Fibroblast of lung (primary cell): ENCODE measurements at regions not wholly inside any gene's neighbourhood (a gene's known extent, or its start where the extent isn't known, plus 50 kb on each side); places are given as distances from the start of the nearest gene placed in this dataset.
A peak's percentile ranks its signal among the peaks of the same experiment; 100 is the strongest.

Source experiments
- DNase-seq, 2 donors: peaks; one replicate each; pipeline versions ENCODE4 v3.0.0 to v3.0.0-alpha.2; 2010; ENCODE audit warnings: low read depth in 2 of 2
- H2AFZ ChIP-seq: 2 replicates; pipeline ENCODE4 v1.5.1; 2012; ENCODE audit warnings: low read length, control low read depth, inconsistent platforms
- H3K27ac ChIP-seq: 2 replicates; pipeline ENCODE4 v1.5.1; 2011; ENCODE audit warnings: low read length, control low read depth; ENCODE audit not compliant: insufficient read depth
- H3K27me3 ChIP-seq: 2 replicates; pipeline ENCODE4 v1.5.1; 2011; ENCODE audit warnings: mild to moderate bottlenecking, low read length; ENCODE audit not compliant: control insufficient read depth, insufficient read depth
- H3K36me3 ChIP-seq: 2 replicates; pipeline ENCODE4 v1.5.1; 2011; ENCODE audit warnings: low read length; ENCODE audit not compliant: control insufficient read depth, insufficient read depth
- H3K4me1 ChIP-seq: 2 replicates; pipeline ENCODE4 v1.5.1; 2011; ENCODE audit warnings: low read length; ENCODE audit not compliant: control insufficient read depth, insufficient read depth; ENCODE audit errors: extremely low read depth
- H3K4me2 ChIP-seq: 2 replicates; pipeline ENCODE4 v1.5.1; 2011; ENCODE audit warnings: low read length, control low read depth; ENCODE audit not compliant: insufficient read depth; ENCODE audit errors: extremely low read depth
- H3K4me3 ChIP-seq, 4 experiments: fragments of 200-600 bp in 1 of 4; sonication (generic) in 1 of 4; replicated peaks in 1 of 4; 2 replicates each; pipeline ENCODE4 v1.5.1; 2011 to 2016; ENCODE audit warnings: low read length in 4 of 4, low read depth in 3 of 4, mild to moderate bottlenecking in 3 of 4, control low read depth in 2 of 4, inconsistent platforms in 1 of 4, mixed read lengths in 1 of 4; ENCODE audit not compliant: insufficient read depth in 1 of 4; ENCODE audit errors: control extremely low read depth in 1 of 4
- H3K79me2 ChIP-seq: 2 replicates; pipeline ENCODE4 v1.5.1; 2012; ENCODE audit warnings: mild to moderate bottlenecking, low read length, inconsistent platforms; ENCODE audit not compliant: control insufficient read depth, insufficient read depth
- H3K9ac ChIP-seq: 2 replicates; pipeline ENCODE4 v1.5.1; 2011; ENCODE audit warnings: mild to moderate bottlenecking, low read length, control low read depth; ENCODE audit not compliant: insufficient read depth
- H3K9me3 ChIP-seq: 2 replicates; pipeline ENCODE4 v1.5.1; 2012; ENCODE audit warnings: low read depth, low read length; ENCODE audit not compliant: control insufficient read depth, insufficient read depth
- H4K20me1 ChIP-seq: 2 replicates; pipeline ENCODE4 v1.5.1; 2011; ENCODE audit warnings: low read length; ENCODE audit not compliant: control insufficient read depth, insufficient read depth; ENCODE audit errors: extremely low read depth
- EZH2 ChIP-seq: IDR thresholded peaks from 2 replicates; pipeline ENCODE4 v1.5.1; 2012; ENCODE audit warnings: low read length, control low read depth, mild to moderate bottlenecking; ENCODE audit errors: missing control alignments
- TF ChIP-seq, protein P1 (sequence below), 2 donors: IDR thresholded peaks in 1 of 2; conservative IDR thresholded peaks in 1 of 2; 1 replicate in 1 of 2; 2 replicates in 1 of 2; pipeline ENCODE4 v1.5.1; 2011 to 2012; ENCODE audit warnings: low read length in 2 of 2, control low read depth in 1 of 2, inconsistent platforms in 1 of 2, low read depth in 1 of 2, mild to moderate bottlenecking in 1 of 2

DNA sequence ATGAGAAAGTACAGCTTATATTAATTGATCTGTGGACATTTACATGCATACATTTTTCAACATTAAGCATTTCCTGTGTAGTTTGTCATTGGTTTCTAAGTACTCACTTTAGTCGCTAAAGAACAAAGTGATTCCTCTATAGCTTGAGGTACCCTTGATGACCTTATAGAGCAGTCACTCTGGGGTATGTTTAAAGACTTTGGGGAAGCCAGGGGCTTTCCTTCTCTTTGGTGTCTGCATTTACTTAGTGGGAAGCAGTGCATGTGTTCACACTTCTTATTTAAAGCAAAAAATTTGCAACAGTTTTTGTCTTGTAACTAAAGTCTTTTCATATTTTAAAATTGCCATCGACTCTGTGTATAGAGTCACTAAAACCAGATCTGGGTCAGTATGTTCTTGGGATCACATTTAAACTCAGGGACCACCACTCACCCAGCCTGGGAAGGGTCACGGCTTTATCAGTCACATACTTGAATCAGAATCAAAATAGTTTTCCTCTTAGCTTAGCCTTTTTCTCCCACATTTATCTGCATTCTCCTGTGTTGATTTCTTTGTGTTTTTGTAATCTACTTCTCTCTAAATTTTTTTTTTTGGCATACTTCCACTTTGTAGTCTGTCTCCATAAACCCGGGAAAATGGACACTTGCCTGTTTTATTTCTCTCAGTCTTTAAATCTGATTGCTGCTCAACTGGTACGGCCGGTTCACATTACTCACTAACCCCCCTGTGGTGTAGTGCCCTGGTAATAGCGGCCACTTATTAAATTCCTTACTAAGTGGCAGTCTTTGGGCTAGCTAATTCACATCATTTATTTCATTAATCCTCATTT lies 143.9 kb upstream of the FBN2 start:
- H3K27me3 ChIP-seq: no peaks in the 10 kb centered on the region
- no peak overlapping the region for H2AFZ ChIP-seq
- no peaks in the 10 kb centered on the region for H4K20me1 ChIP-seq
- H3K27ac ChIP-seq: no peak overlapping the region
- H3K9me3 ChIP-seq: no peaks in the 10 kb centered on the region
- H3K9ac ChIP-seq: no peak overlapping the region
- H3K79me2 ChIP-seq: no peaks in the 10 kb centered on the region
- no peak overlapping the region for H3K4me2 ChIP-seq
- H3K4me1 ChIP-seq: no peaks in the 10 kb centered on the region
- DNase-seq: peak in 1 of 2 donors; percentile 17
- no peaks in the 10 kb centered on the region for H3K36me3 ChIP-seq
- H3K4me3 ChIP-seq: no peak overlapping the region
- TF ChIP-seq EZH2: no peak

DNA sequence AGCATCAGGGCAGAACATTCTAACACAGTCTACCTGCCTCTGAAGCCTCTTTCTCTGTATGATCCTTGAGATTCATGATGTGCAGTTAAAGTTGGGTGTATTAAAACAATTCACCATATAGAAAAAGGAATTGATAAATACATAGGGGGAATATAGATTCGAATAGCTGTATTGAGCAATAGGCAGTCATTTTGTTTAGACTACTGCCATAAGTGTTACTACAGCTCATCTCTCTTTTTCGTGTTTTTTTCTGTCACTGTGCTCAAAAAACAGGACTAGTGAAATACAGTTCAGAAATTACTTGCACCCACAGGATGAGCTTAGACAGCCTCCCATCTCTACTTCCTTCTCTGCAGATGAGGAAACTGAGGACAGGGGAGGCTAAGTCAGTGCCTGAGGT lies 144.6 kb upstream of the FBN2 start:
- no peaks in the 10 kb centered on the region for H3K27me3 ChIP-seq
- no peak overlapping the region for H3K4me2 ChIP-seq
- no peaks in the 10 kb centered on the region for H4K20me1 ChIP-seq
- DNase-seq: no peak
- H3K9ac ChIP-seq: no peak overlapping the region
- no peak for TF ChIP-seq EZH2
- TF ChIP-seq, protein P1, sequence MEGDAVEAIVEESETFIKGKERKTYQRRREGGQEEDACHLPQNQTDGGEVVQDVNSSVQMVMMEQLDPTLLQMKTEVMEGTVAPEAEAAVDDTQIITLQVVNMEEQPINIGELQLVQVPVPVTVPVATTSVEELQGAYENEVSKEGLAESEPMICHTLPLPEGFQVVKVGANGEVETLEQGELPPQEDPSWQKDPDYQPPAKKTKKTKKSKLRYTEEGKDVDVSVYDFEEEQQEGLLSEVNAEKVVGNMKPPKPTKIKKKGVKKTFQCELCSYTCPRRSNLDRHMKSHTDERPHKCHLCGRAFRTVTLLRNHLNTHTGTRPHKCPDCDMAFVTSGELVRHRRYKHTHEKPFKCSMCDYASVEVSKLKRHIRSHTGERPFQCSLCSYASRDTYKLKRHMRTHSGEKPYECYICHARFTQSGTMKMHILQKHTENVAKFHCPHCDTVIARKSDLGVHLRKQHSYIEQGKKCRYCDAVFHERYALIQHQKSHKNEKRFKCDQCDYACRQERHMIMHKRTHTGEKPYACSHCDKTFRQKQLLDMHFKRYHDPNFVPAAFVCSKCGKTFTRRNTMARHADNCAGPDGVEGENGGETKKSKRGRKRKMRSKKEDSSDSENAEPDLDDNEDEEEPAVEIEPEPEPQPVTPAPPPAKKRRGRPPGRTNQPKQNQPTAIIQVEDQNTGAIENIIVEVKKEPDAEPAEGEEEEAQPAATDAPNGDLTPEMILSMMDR (conservative IDR thresholded peaks at IDR 0.05 in 1 of 2, IDR thresholded peaks at IDR 0.05 in 1 of 2; ENCODE audit: low read depth in 1 of 2, low read length in 2 of 2): no peak
- no peak overlapping the region for H2AFZ ChIP-seq
- H3K4me1 ChIP-seq: no peaks in the 10 kb centered on the region
- no peaks in the 10 kb centered on the region for H3K9me3 ChIP-seq
- no peaks in the 10 kb centered on the region for H3K79me2 ChIP-seq
- H3K4me3 ChIP-seq: no peak overlapping the region
- no peak overlapping the region for H3K27ac ChIP-seq
- no peaks in the 10 kb centered on the region for H3K36me3 ChIP-seq

DNA sequence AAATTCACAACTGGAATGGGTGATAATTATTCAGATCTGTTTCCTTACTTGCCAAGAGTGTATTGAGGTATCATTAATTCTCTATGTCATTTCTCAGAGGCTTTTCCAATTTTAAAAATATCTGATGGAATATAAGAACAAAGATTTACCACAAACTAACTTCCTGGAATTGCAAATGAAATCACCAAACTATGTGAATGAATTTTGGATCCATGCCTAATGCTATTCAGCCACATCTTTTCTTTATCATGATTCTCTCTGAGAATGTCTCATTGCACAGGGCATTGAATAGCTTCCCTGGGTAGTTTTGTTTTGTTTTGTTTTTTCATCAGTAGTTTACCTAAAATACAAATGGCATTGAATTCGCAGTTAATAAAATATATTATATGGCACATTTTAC lies 146.9 kb upstream of the FBN2 start:
- H3K79me2 ChIP-seq: no peaks in the 10 kb centered on the region
- no peak overlapping the region for H3K4me2 ChIP-seq
- no peaks in the 10 kb centered on the region for H3K4me1 ChIP-seq
- no peak for TF ChIP-seq EZH2
- TF ChIP-seq, protein P1 (conservative IDR thresholded peaks at IDR 0.05 in 1 of 2, IDR thresholded peaks at IDR 0.05 in 1 of 2; ENCODE audit: low read depth in 1 of 2, low read length in 2 of 2): no peak
- H3K4me3 ChIP-seq: no peak overlapping the region
- no peaks in the 10 kb centered on the region for H3K9me3 ChIP-seq
- H3K27me3 ChIP-seq: no peaks in the 10 kb centered on the region
- H4K20me1 ChIP-seq: no peaks in the 10 kb centered on the region
- no peaks in the 10 kb centered on the region for H3K36me3 ChIP-seq
- H2AFZ ChIP-seq: no peak overlapping the region
- H3K9ac ChIP-seq: no peak overlapping the region
- peak; percentile 14 to 72 for DNase-seq
- no peak overlapping the region for H3K27ac ChIP-seq
